MM.1S (cell line): ENCODE measurements at regions not wholly inside any gene's neighbourhood (a gene's known extent, or its start where the extent isn't known, plus 50 kb on each side); places are given as distances from the start of the nearest gene placed in this dataset.
"Not testable (repeated sequence)": the region's sequence is repeated elsewhere in the genome, so short reads cannot be mapped to it uniquely, and the experiment has no call there.

Source experiments
- EZH2 ChIP-seq: fragments of 300-600 bp; sonication (generic); optimal IDR thresholded peaks from 2 replicates; pipeline ENCODE3; 2017; ENCODE audit warnings: low read depth, mild to moderate bottlenecking, antibody characterized with exemption, low read length, mixed read lengths
- EZH2phosphoT487 ChIP-seq: fragments of 300-600 bp; sonication (generic); IDR thresholded peaks from 2 replicates; pipeline ENCODE4 v1.6.1; 2018; ENCODE audit warnings: antibody characterized with exemption, low read length
- TF ChIP-seq, protein P1 (sequence below): fragments of 300-600 bp; sonication (generic); IDR thresholded peaks from 2 replicates; pipeline ENCODE4 v1.5.1; 2016; ENCODE audit warnings: antibody characterized with exemption, low read length, mixed read lengths

DNA sequence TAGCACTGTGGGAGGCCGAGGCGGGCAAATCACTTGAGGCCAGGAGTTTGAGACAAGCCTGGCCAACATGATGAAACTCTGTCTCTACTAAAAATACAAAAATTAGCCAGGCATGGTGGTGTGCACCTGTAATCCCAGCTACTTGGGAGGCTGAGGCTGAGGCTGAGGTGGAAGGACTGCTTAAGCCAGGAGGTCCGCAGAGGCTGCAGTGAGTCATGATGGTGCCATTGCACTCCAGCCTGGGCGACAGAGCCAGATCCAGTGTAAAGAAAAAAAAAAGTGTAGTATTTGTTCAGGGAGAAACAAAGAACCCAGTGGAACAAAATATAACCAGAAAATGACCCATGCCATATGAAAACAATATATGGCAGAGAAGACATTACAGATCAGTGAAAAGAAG, 57.4 kb upstream of the SMURF2 start:
- TF ChIP-seq, protein P1, sequence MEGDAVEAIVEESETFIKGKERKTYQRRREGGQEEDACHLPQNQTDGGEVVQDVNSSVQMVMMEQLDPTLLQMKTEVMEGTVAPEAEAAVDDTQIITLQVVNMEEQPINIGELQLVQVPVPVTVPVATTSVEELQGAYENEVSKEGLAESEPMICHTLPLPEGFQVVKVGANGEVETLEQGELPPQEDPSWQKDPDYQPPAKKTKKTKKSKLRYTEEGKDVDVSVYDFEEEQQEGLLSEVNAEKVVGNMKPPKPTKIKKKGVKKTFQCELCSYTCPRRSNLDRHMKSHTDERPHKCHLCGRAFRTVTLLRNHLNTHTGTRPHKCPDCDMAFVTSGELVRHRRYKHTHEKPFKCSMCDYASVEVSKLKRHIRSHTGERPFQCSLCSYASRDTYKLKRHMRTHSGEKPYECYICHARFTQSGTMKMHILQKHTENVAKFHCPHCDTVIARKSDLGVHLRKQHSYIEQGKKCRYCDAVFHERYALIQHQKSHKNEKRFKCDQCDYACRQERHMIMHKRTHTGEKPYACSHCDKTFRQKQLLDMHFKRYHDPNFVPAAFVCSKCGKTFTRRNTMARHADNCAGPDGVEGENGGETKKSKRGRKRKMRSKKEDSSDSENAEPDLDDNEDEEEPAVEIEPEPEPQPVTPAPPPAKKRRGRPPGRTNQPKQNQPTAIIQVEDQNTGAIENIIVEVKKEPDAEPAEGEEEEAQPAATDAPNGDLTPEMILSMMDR: not testable (repeated sequence)
- TF ChIP-seq EZH2, EZH2phosphoT487: not testable (repeated sequence)
